ENCODE measurements at regions not wholly inside any gene's neighbourhood (a gene's known extent, or its start where the extent isn't known, plus 50 kb on each side); places are given as distances from the start of the nearest gene placed in this dataset.

GRCh38 chr7:119756687-119757086 is 516.3 kb upstream of the KCND2 start:
- POLR2A ChIA-PET: no interaction called here
- no peak overlapping the region for H3K4me3 Mint-ChIP-seq (ENCODE audit: unreplicated experiment)
- no TSS peak for BruUV-seq (replicated peaks)
- no peaks in the 10 kb centered on the region for H3K36me3 ChIP-seq (ENCODE audit: control insufficient read depth, insufficient read depth, low read length)
- H3K4me3 ChIP-seq (ENCODE audit: low read depth, low read length): no peak overlapping the region
- no peak for TF ChIP-seq CTCF (IDR thresholded peaks at IDR 0.05; ENCODE audit: insufficient read depth in 1 of 2, low read depth in 1 of 2, low read length in 1 of 2, severe bottlenecking in 1 of 2, unreplicated experiment in 1 of 2)
- intact Hi-C loops (cut with micrococcal nuclease; ENCODE audit: unreplicated experiment): no loop called here
- no peaks in the 10 kb centered on the region for H3K27me3 Mint-ChIP-seq (ENCODE audit: insufficient read depth, unreplicated experiment)
- H3K4me1 ChIP-seq: no peaks in the 10 kb centered on the region
- H3K9me3 Mint-ChIP-seq (ENCODE audit: unreplicated experiment): no peaks in the 10 kb centered on the region
- H3K4me1 Mint-ChIP-seq (ENCODE audit: low read depth, unreplicated experiment): no peaks in the 10 kb centered on the region
- H3K27ac Mint-ChIP-seq (ENCODE audit: unreplicated experiment): no peak overlapping the region
- H3K9me3 ChIP-seq: no peaks in the 10 kb centered on the region
- no peak for DNase-seq
- no peaks in the 10 kb centered on the region for H3K36me3 Mint-ChIP-seq (ENCODE audit: insufficient read depth, unreplicated experiment)
- H3K27me3 ChIP-seq (replicated peaks; ENCODE audit: control insufficient read depth, insufficient read depth, low read length): no peaks in the 10 kb centered on the region
- CTCF ChIA-PET: no interaction called here

- CTCF ChIA-PET: no interaction called here
- intact Hi-C loops (cut with micrococcal nuclease; ENCODE audit: unreplicated experiment): no loop called here
- no peak for DNase-seq
- Histone ChIP-seq H3K27me3 (replicated peaks; ENCODE audit: control insufficient read depth, insufficient read depth, low read length) (no peaks in the 10 kb centered on the region), H3K36me3 (ENCODE audit: control insufficient read depth, insufficient read depth, low read length) (no peaks in the 10 kb centered on the region), H3K9me3 (no peaks in the 10 kb centered on the region), H3K4me1 (no peaks in the 10 kb centered on the region), H3K4me3 (ENCODE audit: low read depth, low read length) (no peak overlapping the region)
- no TSS peak for BruUV-seq (replicated peaks)
- POLR2A ChIA-PET: no interaction called here
- no peaks in the 10 kb centered on the region for H3K4me1 Mint-ChIP-seq (ENCODE audit: low read depth, unreplicated experiment)
- no peaks in the 10 kb centered on the region for H3K9me3 Mint-ChIP-seq (ENCODE audit: unreplicated experiment)
- no peak overlapping the region for H3K4me3 Mint-ChIP-seq (ENCODE audit: unreplicated experiment)
- H3K27me3 Mint-ChIP-seq (ENCODE audit: insufficient read depth, unreplicated experiment): no peaks in the 10 kb centered on the region
- no peak overlapping the region for H3K27ac Mint-ChIP-seq (ENCODE audit: unreplicated experiment)
- H3K36me3 Mint-ChIP-seq (ENCODE audit: insufficient read depth, unreplicated experiment): no peaks in the 10 kb centered on the region
- no peak for TF ChIP-seq CTCF (IDR thresholded peaks at IDR 0.05; ENCODE audit: insufficient read depth in 1 of 2, low read depth in 1 of 2, low read length in 1 of 2, severe bottlenecking in 1 of 2, unreplicated experiment in 1 of 2)
These were observed 514.7 kb upstream of the KCND2 start for GRCh38 chr7:119758254-119758653.

GRCh38 chr7:119761776-119762175 is 511.2 kb upstream of the KCND2 start:
- TF ChIP-seq CTCF (IDR thresholded peaks at IDR 0.05; ENCODE audit: insufficient read depth in 1 of 2, low read depth in 1 of 2, low read length in 1 of 2, severe bottlenecking in 1 of 2, unreplicated experiment in 1 of 2): no peak
- no peaks in the 10 kb centered on the region for H3K36me3 ChIP-seq (ENCODE audit: control insufficient read depth, insufficient read depth, low read length)
- H3K9me3 ChIP-seq: no peaks in the 10 kb centered on the region
- no peaks in the 10 kb centered on the region for H3K27me3 ChIP-seq (replicated peaks; ENCODE audit: control insufficient read depth, insufficient read depth, low read length)
- H3K4me3 ChIP-seq (ENCODE audit: low read depth, low read length): no peak overlapping the region
- DNase-seq: no peak
- Mint-ChIP-seq H3K4me3 (ENCODE audit: unreplicated experiment) (no peak overlapping the region), H3K27me3 (ENCODE audit: insufficient read depth, unreplicated experiment) (no peaks in the 10 kb centered on the region), H3K9me3 (ENCODE audit: unreplicated experiment) (no peaks in the 10 kb centered on the region), H3K4me1 (ENCODE audit: low read depth, unreplicated experiment) (no peaks in the 10 kb centered on the region), H3K36me3 (ENCODE audit: insufficient read depth, unreplicated experiment) (no peaks in the 10 kb centered on the region), H3K27ac (ENCODE audit: unreplicated experiment) (no peak overlapping the region)
- intact Hi-C loops (cut with micrococcal nuclease; ENCODE audit: unreplicated experiment): no loop called here
- H3K4me1 ChIP-seq: no peaks in the 10 kb centered on the region
- BruUV-seq (replicated peaks): no TSS peak
- ChIA-PET POLR2A (no interaction called here), CTCF (no interaction called here)

Measured in Caco-2 (cell line).